ENCODE measurements at regions not wholly inside any gene's neighbourhood (a gene's known extent, or its start where the extent isn't known, plus 50 kb on each side); places are given as distances from the start of the nearest gene placed in this dataset.

DNA sequence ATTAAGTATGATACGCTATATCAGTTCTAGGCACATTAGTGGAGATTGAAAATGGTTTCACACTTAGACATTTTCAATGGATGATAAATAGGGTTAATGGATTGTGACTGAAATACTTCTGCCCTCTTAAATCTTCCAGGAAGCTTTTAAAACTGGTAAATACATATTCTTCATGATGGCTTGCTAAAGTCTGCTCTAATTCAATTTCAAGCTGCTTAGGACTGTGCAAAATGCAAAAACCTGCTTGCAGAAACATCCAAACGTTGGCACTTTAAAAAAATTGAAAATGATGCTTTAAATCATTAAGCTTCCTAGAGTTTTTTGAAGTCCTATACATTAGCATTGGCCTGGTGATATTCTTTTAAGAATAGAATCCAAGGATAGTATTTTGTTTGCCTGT is 214.8 kb upstream of the FSHR start:
- TF ChIP-seq, protein P1, sequence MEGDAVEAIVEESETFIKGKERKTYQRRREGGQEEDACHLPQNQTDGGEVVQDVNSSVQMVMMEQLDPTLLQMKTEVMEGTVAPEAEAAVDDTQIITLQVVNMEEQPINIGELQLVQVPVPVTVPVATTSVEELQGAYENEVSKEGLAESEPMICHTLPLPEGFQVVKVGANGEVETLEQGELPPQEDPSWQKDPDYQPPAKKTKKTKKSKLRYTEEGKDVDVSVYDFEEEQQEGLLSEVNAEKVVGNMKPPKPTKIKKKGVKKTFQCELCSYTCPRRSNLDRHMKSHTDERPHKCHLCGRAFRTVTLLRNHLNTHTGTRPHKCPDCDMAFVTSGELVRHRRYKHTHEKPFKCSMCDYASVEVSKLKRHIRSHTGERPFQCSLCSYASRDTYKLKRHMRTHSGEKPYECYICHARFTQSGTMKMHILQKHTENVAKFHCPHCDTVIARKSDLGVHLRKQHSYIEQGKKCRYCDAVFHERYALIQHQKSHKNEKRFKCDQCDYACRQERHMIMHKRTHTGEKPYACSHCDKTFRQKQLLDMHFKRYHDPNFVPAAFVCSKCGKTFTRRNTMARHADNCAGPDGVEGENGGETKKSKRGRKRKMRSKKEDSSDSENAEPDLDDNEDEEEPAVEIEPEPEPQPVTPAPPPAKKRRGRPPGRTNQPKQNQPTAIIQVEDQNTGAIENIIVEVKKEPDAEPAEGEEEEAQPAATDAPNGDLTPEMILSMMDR (IDR thresholded peaks at IDR 0.05; ENCODE audit: insufficient read depth, low read depth, low read length) = no peak
- TF ChIP-seq EZH2 (IDR thresholded peaks at IDR 0.05; ENCODE audit: insufficient read depth, low read length) = no peak
